Uterus (tissue), 3 donors: ENCODE measurements at regions not wholly inside any gene's neighbourhood (a gene's known extent, or its start where the extent isn't known, plus 50 kb on each side); places are given as distances from the start of the nearest gene placed in this dataset. TPM values are rescaled to one million over a fixed set of nuclear protein-coding genes. Genes with fewer than 3 reads are reported as not detected.

ENCODE experiments used
- DNase-seq, 2 donors: peaks; one replicate each; pipeline ENCODE4 v3.0.0-alpha.2; 2019 to 2020
- H3K27ac ChIP-seq, 2 donors: fragments of 200-600 bp; sonication (generic); 1 replicate in 1 of 2; 2 replicates in 1 of 2; pipeline ENCODE4 v1.5.1; 2016 to 2018
- H3K27me3 ChIP-seq, 2 donors: fragments of 200-600 bp; sonication (generic); one replicate each; pipeline ENCODE4 v1.5.1; 2018 to 2019; ENCODE audit warnings: control low read depth in 1 of 2
- H3K36me3 ChIP-seq, 2 donors: fragments of 200-600 bp; sonication (generic); one replicate each; pipeline ENCODE4 v1.5.1; 2019; ENCODE audit warnings: control low read depth in 1 of 2
- H3K4me1 ChIP-seq, 2 donors: fragments of 200-600 bp; sonication (generic); one replicate each; pipeline ENCODE4 v1.5.1; 2018 to 2019; ENCODE audit warnings: control low read depth in 1 of 2
- H3K4me3 ChIP-seq, 2 donors: fragments of 200-600 bp; sonication (generic); 1 replicate in 1 of 2; 2 replicates in 1 of 2; pipeline ENCODE4 v1.5.1; 2018 to 2019; ENCODE audit warnings: mild to moderate bottlenecking in 1 of 2
- H3K9me3 ChIP-seq, 2 donors: fragments of 200-600 bp; sonication (generic); one replicate each; pipeline ENCODE4 v1.5.1; 2019; ENCODE audit warnings: control low read depth in 1 of 2
- CTCF ChIP-seq, 4 experiments: fragments of 200-600 bp in 2 of 4; fragments of 450-650 bp in 2 of 4; sonication (generic) in 2 of 4; IDR thresholded peaks; one replicate each; pipeline ENCODE4 v1.5.1; 2016 to 2019; ENCODE audit warnings: antibody characterized with exemption in 4 of 4, mild to moderate bottlenecking in 2 of 4, moderate library complexity in 1 of 4
- POLR2A ChIP-seq, 2 donors: fragments of 450-650 bp; IDR thresholded peaks; one replicate each; pipeline ENCODE4 v1.6.1; 2016; ENCODE audit warnings: antibody characterized with exemption in 2 of 2, mild to moderate bottlenecking in 1 of 2, moderate library complexity in 1 of 2
- intact Hi-C: fragments of 100-400 bp; cut with DNase I; formaldehyde crosslinking; loops from one replicate; pipeline ENCODE4 v1.15.1; 2023; ENCODE audit warnings: low total_unique reads
- small RNA-seq: library from RNA; depleted of rRNA; stranded (forward); fragments of <200 nt; gene quantifications from one replicate; pipeline ENCODE3, GENCODE V24; 2016
- donor health status: DM: yes; HTN: yes; CAD: no.

- intact Hi-C loops = no loop called here
- H3K9me3 ChIP-seq = no peaks in the 10 kb centered on the region
- no peaks in the 10 kb centered on the region for H3K27me3 ChIP-seq
- no peaks in the 10 kb centered on the region for H3K36me3 ChIP-seq
- TF ChIP-seq POLR2A (IDR thresholded peaks at IDR 0.05) (no peak), CTCF (IDR thresholded peaks at IDR 0.05) (no peak)
- peaks cover 4 to 6% of the 10 kb centered on the region in 2 donors for H3K4me1 ChIP-seq
- H3K27ac ChIP-seq = peak overlapping the region; percentile 39 to 67
- no peak for DNase-seq
- no peak overlapping the region for H3K4me3 ChIP-seq
These were observed 55.5 kb upstream of the PHF14 start for GRCh38 chr7:10918093-10918590.

- TF ChIP-seq POLR2A (IDR thresholded peaks at IDR 0.05) (no peak), CTCF (IDR thresholded peaks at IDR 0.05) (no peak)
- H3K27ac ChIP-seq = peak overlapping the region; percentile 52 to 67
These were observed 53.7 kb upstream of the PHF14 start for GRCh38 chr7:10919923-10920322.

More at GRCh38 chr7:10919923-10920322, 53.7 kb upstream of the PHF14 start:
- no peak overlapping the region for H3K4me3 ChIP-seq
- H3K36me3 ChIP-seq = no peaks in the 10 kb centered on the region
- H3K27me3 ChIP-seq = no peaks in the 10 kb centered on the region
- H3K9me3 ChIP-seq = no peaks in the 10 kb centered on the region
- no peak for DNase-seq
- peaks cover 4 to 6% of the 10 kb centered on the region in 2 donors for H3K4me1 ChIP-seq
- intact Hi-C loops = no loop called here

Small RNAs in the stretch of these regions (small RNA-seq; reads per million reads assigned to genes)
- gene AC004852.1 (not detected), gene AC009945.1 (not detected), gene RF00012 (not detected), gene RF00019 (not detected)
